GM12878 (cell line): ENCODE measurements at regions not wholly inside any gene's neighbourhood (a gene's known extent, or its start where the extent isn't known, plus 50 kb on each side); places are given as distances from the start of the nearest gene placed in this dataset.

Experiments used
- JUNB ChIP-seq: IDR thresholded peaks from 2 replicates; pipeline ENCODE4 v1.6.1; 2016; ENCODE audit warnings: antibody characterized with exemption, mild to moderate bottlenecking
- NR2C2 ChIP-seq: IDR thresholded peaks from 2 replicates; pipeline ENCODE4 v1.6.1; 2011; ENCODE audit warnings: borderline replicate concordance, low read depth; ENCODE audit not compliant: control insufficient read depth, insufficient read length
- PKNOX1 ChIP-seq: fragments of 450-650 bp; IDR thresholded peaks from 2 replicates; pipeline ENCODE4 v1.6.1; 2016; ENCODE audit warnings: mild to moderate bottlenecking
- RAD51 ChIP-seq: fragments of 450-650 bp; IDR thresholded peaks from 2 replicates; pipeline ENCODE4 v1.6.1; 2016; ENCODE audit warnings: moderate library complexity, mild to moderate bottlenecking, inconsistent platforms
- SPI1 ChIP-seq: IDR thresholded peaks from 2 replicates; pipeline ENCODE4 v1.6.1; 2011; ENCODE audit warnings: low read depth, mild to moderate bottlenecking, low read length, moderate library complexity, borderline replicate concordance; ENCODE audit not compliant: insufficient read depth
- TF ChIP-seq, protein P1 (sequence below): fragments of 450-650 bp; IDR thresholded peaks from 2 replicates; pipeline ENCODE4 v1.6.1; 2018; ENCODE audit warnings: borderline replicate concordance, mild to moderate bottlenecking; ENCODE audit not compliant: partially characterized antibody

GRCh38 chr15:99818872-99819271, 85.6 kb upstream of the LYSMD4 start:
- TF ChIP-seq PKNOX1, result no peak
- TF ChIP-seq SPI1, result no peak
- TF ChIP-seq JUNB, result no peak
- no peak for TF ChIP-seq NR2C2
- TF ChIP-seq, protein P1, sequence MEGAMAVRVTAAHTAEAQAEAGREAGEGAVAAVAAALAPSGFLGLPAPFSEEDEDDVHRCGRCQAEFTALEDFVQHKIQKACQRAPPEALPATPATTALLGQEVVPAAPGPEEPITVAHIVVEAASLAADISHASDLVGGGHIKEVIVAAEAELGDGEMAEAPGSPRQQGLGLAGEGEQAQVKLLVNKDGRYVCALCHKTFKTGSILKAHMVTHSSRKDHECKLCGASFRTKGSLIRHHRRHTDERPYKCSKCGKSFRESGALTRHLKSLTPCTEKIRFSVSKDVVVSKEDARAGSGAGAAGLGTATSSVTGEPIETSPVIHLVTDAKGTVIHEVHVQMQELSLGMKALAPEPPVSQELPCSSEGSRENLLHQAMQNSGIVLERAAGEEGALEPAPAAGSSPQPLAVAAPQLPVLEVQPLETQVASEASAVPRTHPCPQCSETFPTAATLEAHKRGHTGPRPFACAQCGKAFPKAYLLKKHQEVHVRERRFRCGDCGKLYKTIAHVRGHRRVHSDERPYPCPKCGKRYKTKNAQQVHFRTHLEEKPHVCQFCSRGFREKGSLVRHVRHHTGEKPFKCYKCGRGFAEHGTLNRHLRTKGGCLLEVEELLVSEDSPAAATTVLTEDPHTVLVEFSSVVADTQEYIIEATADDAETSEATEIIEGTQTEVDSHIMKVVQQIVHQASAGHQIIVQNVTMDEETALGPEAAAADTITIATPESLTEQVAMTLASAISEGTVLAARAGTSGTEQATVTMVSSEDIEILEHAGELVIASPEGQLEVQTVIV, result no peak
- no peak for TF ChIP-seq RAD51
